GM13976 (cell line): ENCODE measurements at regions not wholly inside any gene's neighbourhood (a gene's known extent, or its start where the extent isn't known, plus 50 kb on each side); places are given as distances from the start of the nearest gene placed in this dataset.

Experiments
- DNase-seq: peaks from one replicate; pipeline ENCODE4 v3.0.0; 2012; ENCODE audit warnings: low spot score
- in situ Hi-C: fragments of 300-500 bp; cut with MboI; formaldehyde crosslinking; loops from one replicate; pipeline ENCODE4 v1.12.0; 2022; ENCODE audit warnings: low sequenced_read_pairs, mixed read lengths, inconsistent platforms; ENCODE audit not compliant: unreplicated experiment
- TF ChIP-seq, protein P1 (sequence below): IDR thresholded peaks from 2 replicates; pipeline ENCODE4 v1.5.1; 2012; ENCODE audit warnings: borderline replicate concordance, mild to moderate bottlenecking; ENCODE audit not compliant: insufficient read depth; ENCODE audit errors: extremely low read depth, missing control alignments, control extremely low read depth

DNA sequence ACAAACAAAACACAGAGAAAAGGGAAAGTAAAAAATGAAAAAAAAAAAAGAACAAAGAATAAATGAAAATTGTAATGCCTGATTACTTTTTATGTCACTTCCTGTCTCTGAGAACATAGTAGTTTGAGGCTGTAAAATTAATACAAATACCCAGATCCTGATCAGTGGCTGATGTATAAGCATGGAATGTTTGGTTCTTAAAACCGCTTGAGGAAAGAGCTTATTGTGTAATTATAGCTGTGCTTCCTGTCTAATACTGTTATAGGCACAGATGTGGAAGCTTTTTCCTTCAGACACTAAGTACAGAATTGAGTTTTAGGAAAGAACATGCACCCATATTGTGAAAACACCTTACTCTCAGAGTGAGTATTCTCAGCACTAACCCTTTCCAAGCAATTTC is 86.9 kb downstream of the AVPR1A start:
- in situ Hi-C loops = loop anchor here (25.0 kb wide), 1 partner anchor 477 kb away; no protein-coding TSS in a partner anchor
- no peak for DNase-seq
- TF ChIP-seq, protein P1, sequence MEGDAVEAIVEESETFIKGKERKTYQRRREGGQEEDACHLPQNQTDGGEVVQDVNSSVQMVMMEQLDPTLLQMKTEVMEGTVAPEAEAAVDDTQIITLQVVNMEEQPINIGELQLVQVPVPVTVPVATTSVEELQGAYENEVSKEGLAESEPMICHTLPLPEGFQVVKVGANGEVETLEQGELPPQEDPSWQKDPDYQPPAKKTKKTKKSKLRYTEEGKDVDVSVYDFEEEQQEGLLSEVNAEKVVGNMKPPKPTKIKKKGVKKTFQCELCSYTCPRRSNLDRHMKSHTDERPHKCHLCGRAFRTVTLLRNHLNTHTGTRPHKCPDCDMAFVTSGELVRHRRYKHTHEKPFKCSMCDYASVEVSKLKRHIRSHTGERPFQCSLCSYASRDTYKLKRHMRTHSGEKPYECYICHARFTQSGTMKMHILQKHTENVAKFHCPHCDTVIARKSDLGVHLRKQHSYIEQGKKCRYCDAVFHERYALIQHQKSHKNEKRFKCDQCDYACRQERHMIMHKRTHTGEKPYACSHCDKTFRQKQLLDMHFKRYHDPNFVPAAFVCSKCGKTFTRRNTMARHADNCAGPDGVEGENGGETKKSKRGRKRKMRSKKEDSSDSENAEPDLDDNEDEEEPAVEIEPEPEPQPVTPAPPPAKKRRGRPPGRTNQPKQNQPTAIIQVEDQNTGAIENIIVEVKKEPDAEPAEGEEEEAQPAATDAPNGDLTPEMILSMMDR = no peak

DNA sequence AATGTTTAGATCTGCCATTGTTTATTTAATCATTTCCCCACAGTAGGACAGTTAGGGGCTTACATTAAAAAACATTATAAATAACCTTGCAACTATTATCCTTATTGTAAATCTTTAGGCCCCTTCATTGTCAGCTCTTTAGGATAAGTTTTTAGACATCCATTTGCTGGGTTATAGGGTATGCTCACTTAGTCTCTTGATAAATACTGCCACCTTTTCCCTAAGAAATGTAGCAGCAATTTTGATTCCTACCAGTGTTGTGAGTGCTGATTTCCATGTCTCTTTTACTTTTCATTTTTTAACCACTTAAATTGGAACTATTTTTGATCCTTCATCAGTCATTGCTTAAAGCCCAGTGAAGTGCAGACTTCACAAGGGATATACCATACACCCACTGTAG is 94.4 kb downstream of the AVPR1A start:
- in situ Hi-C loops = loop anchor here (25.0 kb wide), 1 partner anchor 469 kb away; no protein-coding TSS in a partner anchor
- DNase-seq = no peak
- TF ChIP-seq, protein P1 = no peak

DNA sequence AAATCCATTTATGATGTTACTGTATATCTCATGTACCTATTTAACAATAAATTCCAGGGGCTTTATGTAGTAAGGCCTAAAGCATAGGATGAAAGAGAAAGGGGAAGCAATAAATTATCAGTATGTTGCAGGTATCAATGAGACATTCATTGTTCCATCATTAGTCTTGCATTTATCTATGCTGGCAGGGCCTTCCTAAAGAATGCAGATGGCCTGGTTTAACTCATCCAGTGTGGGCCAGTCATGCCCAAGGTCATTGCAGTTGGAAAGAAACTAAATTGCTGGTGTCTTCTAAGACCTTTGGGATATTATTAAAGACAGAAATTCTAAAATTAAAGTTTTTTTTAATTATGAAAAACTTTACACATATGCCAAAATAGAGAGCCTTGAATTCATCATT is 98.3 kb downstream of the AVPR1A start:
- TF ChIP-seq, protein P1 = no peak
- DNase-seq = no peak
- in situ Hi-C loops = loop anchor here (25.0 kb wide), 1 partner anchor 465 kb away; no protein-coding TSS in a partner anchor

DNA sequence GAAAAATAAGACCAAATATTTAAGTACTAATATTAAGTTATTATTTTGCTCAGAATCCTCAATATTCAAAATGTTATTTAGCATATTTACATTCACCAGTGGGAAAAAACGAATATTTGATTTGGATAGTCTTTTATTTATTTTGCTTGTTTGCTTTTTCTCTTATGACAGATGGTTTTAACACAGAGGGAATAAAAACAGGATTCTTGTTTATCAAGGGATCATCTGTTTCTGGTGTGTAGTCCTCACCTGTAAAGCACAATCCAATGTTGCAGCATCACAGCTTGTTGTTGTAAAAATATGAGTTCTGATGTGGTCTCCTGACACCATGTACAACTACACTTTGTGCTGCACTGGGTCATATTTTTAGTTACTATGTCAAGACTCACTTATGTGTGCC is 103.9 kb downstream of the AVPR1A start:
- TF ChIP-seq, protein P1 = no peak
- DNase-seq = no peak
- in situ Hi-C loops = no loop called here

DNA sequence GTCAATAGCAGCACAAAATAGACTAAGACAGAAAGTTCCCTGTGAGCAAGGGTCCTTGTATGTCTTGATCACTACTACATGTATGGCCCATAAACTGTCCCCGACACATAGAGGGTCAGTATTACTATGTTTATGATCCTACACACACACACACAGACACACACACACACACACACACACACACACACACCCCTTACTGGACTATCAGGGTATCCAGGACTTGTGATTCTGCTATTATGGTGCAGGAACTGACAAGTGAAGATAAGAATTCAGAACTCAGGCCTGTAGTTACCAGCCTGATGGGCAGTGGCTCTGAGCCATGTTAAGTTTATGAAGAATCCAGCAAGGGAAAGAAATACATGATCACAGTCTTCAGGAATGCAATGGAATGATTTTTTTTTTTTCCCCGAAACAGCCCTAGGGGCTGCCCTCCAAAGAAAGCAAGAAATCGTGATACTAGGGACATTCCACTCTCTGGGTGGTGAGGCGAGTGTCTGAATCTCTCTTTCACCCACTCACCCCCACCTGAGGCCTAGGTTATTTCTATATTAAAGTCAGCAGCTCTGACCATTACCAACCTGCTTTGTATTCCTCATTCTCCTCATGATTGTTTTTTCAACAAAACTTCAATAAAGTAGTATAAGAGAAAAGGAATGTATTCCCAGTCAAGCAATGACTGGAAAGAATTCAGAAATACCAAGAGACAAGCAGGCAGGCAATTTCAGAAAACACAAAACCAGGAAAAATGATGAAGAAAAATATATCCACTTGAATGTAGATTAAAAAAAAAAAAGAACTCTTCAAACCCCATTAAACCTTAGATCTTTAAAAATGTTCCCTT is 105.8 kb downstream of the AVPR1A start:
- DNase-seq = no peak
- TF ChIP-seq, protein P1 = no peak
- in situ Hi-C loops = no loop called here

DNA sequence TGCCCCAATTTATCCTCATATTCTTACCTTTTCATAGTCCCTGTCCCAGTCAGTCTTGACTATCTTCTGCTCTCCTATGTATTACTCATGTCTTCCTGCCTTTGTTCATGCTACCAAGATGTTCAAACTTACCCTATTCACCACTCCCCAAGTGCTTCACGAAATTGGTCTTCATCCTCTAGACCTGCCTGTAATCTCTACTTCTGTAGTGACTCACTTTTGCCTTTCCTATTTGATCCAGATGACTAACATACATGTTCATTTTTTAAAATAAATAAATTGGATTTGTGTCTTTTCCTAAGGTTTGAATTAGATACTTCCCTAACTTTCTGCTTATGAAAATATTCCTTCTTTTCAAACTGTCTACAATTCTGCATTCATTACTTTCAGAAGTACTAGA is 107.7 kb upstream of the PPM1H start:
- in situ Hi-C loops = no loop called here
- TF ChIP-seq, protein P1 = no peak
- no peak for DNase-seq
